NCI-H524 treated with DMSO at 0.1 percent for 48 hours (cell line): ENCODE measurements at regions not wholly inside any gene's neighbourhood (a gene's known extent, or its start where the extent isn't known, plus 50 kb on each side); places are given as distances from the start of the nearest gene placed in this dataset.

Experiments
- DNase-seq: peaks from one replicate; lab custom pipeline; 2025; lab: John Stamatoyannopoulos, UW

DNA sequence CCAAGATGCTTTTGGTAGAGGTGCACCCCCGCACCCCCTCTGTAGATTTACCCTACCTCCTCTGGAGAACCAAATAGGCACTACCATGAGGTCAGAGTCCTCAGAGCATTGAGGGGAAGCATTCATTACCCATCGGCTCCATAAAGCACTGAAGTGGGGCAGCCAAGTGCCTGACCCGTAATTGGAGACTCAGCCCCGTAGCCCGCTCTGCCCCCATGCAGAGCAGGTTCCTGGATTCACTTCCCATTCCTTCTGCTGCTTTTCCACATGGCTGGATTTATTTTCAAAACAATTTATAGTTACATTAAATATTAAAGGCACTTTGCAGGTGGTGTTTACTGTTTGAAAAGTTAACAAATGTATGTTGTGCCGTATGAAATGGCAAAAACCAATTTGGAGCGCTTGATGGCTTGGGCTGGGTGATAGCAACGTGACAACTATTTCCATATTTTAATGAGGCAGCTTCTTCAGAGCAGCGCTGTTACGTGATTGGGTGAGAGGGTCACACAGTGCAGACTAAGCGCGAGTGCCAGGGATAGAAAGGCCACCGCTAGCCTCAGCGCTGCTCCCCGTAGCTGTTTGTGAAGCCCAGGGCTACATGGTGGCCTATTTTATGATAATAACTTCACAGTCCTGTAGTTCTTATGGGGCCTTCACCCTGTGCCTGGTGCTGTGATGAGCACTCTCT lies 373.8 kb upstream of the PROK2 start:
- DNase-seq: peak; percentile 36

DNA sequence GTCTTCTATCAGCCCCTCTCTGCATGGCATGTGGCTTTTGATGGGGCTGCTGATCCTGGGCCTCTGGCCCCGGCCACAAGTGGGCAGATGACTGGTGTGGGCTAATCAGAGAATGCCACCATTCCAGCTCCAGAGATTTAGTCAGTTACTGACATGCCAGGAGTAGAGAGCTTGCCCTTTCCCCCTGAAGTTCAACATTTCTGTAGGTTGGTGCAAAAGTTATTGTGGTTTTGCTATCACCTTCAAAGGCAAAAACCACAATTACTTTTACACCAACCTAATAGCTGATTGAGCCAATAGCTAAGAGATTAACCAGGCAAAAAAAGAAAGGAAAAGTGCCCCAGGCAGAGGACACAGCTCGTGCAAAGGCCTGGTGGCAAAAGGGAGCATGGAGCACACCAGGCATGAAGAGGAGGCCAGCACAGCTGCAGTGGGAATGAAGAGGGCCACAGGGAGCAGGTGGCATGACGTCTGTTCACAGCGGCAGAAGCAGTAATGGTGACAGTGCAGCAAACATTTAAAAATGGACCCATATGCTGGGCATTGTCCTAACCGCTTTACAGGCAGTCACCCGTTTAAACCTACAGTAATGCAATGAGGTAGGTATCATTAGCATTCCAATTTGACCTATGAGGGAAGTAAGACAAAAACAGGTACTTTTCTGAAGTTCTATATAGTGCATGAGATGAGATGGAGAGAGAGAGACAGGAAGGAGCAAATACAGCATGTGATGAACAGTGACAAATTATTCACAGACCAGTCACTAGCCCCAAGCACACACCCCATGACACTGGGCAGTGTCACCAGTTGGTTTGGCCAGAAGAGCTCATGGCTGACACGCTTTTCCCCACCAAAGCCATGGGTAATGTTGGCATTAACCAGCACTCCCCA lies 373.0 kb upstream of the PROK2 start:
- DNase-seq: peak; percentile 66

DNA sequence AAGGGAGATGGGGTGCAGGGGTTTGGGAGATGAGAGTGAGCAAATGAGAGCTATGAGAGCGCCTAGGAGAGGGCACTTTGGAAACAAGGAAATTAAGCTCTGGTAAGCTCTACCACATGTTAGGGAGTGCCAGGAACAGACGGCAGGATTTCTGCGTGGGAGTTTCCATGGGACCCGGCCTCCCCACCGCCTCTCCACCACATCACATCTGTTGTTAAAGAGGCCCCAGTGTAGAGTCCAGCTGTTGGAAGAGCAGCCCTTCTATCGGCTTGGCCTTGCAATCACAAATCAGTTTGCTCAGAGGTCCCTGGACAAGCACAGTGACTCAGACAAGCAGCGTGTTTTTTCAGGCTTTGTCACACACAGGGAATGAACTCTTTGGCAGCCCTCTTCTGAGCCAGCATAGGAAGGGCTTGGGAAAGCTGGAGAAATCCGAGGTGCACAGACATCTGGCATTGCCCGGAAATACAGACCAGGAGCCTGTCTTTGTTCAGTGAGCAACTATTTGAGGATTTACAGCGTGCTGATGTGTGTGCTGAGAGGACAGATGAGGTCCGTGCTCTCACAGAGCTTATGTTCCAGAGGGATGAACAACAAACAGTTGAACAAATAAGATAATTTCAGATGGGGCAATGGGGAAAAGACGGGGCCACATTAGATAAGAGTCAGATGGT lies 370.6 kb upstream of the PROK2 start:
- DNase-seq: peak; percentile 85

- DNase-seq: no peak
These were observed 369.7 kb upstream of the PROK2 start for GRCh38 chr3:72154391-72155335.

DNA sequence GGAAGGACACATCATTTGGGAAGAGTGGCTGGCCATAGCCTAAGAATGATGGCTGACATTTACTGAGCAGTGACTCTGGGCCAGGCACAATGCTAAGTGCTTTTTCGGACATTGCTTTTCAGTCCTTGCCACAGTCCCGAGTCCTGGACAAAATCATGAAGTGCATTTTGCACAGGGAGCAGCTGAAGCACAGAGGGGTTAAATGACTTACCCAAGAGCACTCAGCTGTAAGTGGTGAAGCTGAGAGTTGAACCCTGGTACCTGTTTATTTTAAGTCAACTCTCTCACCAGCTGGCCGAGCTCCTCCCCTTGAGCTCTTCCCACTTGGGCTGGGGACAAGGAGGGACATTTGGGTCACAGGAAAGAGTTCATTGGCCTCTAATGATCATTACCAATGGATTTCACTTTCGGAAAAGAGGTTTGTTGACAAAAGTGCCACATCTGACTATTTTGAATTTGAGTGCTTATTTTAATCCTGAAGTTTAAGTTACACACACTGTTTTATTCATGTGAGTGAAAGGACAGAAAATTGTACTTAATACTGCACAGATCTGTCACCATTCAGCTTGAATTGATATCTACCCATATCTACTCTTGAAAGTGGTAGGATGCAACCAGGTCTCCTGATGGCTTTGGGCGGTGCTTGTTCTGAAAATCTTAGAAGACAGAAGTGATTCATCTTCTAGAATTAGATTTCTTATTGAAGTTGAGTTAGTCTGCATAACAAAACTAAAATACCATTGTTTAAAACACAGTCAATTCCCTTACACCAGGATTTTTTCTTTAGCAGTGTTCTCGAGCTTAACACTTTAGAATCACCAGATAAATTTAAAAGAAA lies 368.7 kb upstream of the PROK2 start:
- no peak for DNase-seq

- peak; percentile 61 for DNase-seq
These were observed 367.9 kb upstream of the PROK2 start for GRCh38 chr3:72152551-72153476.

GRCh38 chr3:72151465-72152238 lies 366.7 kb upstream of the PROK2 start:
- DNase-seq: no peak

DNA sequence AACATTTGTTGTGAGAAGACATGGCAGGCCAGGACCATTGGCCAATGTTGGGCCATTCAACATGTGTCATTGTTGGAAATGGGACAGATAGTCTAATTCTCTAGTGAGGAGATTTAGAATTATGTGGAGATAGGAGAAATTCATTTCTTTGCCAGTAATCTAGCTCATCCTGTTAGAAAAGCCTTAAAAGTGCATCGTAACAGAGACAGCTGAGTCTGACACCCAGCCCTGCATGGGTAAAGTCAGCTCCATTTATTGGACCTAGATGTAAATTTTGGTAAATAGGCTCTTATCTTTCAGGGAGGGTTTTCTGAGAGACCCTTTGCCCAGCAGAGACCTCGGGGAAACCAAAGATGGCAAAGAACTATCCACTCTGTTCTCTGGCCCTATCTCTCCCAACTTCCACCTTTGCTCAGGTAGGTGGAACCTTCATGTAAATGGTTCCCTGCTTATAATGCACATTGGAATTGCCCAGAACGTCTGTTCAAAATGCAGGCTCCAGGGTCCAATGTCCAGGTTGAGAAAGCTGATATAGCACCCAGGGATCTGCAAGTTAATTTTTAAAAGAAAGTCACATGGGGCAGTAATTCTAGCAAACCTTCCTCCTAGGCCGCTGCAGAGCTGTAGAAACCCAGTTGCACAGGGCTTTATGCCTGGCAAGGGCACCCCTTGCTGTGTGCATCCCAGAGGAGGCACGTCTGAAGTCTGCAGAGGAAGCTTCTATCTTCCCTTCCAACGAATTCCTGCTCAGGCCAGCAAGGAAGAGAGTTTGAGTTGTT lies 365.9 kb upstream of the PROK2 start:
- DNase-seq: no peak

- no peak for DNase-seq
These were observed 364.8 kb upstream of the PROK2 start for GRCh38 chr3:72149645-72150300.

- no peak for DNase-seq
These were observed 362.7 kb upstream of the PROK2 start for GRCh38 chr3:72147600-72147999.

DNA sequence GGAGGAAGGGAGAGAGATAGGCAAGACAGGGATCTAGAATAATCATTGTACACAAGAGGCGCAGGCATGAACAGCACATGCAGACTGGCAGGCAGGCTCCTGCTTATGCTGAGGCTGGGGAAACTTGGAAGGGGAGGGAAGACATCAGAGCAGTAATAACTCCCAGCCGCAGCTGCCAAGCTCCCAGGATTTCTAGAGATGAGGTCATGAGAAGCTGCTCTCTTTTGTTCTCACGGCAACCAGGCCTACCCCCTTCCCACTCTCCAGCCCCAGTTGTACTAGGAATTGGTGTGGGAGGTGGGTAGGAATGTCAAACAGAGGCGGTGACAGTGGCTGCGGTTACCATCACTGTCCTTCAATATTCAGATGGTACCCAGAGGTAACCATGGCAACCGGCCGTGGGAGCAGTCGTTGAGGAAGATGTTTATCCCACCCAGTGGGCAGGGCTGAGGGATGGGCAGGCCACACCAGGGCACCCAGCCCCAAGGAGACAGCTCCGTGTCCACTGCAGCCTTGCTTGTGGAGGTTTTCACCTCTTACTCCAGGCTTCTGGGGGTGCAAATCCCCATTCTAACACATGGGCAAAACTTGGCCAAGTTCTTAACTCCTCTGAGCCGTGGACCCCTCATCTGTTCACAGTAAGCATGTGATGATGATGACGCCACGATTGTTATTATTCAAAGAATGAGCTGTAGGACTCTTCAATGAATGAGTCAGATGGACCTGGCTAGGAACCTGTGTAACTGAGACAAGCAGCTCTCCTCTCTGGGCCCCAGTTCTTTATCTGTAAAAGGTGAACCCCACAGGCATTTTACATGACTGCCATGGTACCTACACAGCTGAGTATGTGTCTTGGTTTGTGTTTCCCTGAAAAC lies 360.8 kb upstream of the PROK2 start:
- DNase-seq: no peak

- DNase-seq: no peak
These were observed 360.0 kb upstream of the PROK2 start for GRCh38 chr3:72144773-72145505.

DNA sequence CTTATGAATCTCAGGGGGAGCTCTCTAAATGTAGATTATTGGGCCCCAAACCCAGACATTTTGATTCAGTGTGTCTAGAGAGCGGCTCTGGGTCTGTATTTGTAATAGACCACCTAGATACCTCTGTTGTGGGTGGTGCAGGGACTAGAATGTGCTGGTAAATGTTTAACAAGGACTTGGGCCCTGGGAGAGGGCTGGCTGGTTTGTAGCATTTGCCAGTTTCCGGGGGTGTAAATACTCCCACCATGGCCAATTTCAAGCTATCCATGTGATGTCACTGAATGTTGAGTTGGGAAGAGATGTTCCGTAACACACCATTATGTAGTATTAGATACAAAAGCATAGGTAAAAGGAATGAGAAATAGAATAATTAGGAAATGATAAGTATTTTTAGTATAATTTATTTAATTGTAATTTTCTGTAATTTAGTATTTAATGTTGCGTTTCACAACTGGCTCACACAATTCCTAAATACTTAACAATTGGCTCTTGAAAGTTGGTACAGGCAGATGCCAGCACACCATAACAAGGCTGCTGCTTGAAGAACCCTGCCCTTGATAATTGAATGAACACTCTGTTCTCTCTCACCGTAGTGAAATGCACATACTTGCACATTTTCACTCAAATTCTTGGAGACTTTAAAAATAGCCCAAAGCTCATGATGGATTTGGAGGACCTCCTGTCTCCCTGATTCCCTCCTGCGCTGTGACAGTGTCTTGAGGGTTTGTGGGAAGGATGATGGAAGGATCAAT lies 359.2 kb upstream of the PROK2 start:
- DNase-seq: no peak

- no peak for DNase-seq
These were observed 358.4 kb upstream of the PROK2 start for GRCh38 chr3:72143322-72143721.

DNA sequence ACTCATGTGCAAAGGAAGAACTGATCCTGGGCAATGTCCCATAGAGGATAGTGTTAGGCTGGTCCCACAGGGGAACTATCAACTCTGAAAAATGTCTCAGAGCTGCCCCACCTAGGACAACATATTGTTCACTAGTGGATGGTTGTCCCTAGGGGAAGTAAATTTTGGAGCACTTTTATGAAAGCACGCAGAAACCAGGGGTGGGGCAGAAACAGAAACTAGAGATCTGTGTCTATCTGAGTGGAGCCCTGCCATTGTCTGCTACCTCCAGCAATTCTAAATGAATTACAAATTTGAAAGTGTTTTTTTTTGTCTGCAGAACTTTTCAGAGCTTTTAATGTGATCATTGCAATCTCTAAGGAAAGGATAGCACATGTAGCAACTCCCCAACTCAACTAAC lies 357.1 kb upstream of the PROK2 start:
- DNase-seq: no peak
